ENCODE measurements at regions not wholly inside any gene's neighbourhood (a gene's known extent, or its start where the extent isn't known, plus 50 kb on each side); places are given as distances from the start of the nearest gene placed in this dataset.

DNA sequence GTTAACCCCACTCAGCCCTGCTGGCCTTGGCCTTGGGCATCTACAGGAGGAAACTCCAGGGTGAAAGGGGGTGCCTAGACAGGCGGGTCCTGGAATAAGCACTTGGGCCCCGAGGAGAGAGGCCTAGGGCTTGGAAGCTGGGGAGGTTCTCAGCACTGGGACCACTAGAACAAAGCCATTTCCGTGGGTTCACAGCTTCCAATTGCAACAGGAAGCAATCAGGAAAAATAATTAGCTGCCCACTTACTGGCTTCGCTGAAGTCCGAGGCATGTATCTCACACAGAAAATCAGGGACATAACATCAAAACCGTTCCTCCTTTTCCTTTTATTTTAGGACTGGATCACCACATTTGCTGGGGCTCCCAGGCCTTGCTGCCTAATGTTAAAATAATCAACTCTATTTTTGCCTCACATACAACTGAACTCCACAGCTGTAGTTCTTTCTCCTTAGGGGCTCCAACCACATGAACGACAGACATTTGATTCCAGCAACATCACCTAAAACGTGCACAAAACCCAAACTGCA, 161.1 kb upstream of the GRK3 start:
- DNase-seq (ENCODE audit: low read depth): no peak
- TF ChIP-seq CTCF (IDR thresholded peaks at IDR 0.05; ENCODE audit: insufficient read depth, low read depth, low read length, missing control alignments): no peak
- peak overlapping the region; percentile 58 for H3K4me3 ChIP-seq (ENCODE audit: low read length)

- TF ChIP-seq CTCF (IDR thresholded peaks at IDR 0.05; ENCODE audit: insufficient read depth, low read depth, low read length, missing control alignments): no peak
- H3K4me3 ChIP-seq (ENCODE audit: low read length): peak overlapping the region; percentile 58
- DNase-seq (ENCODE audit: low read depth): peak; percentile 26
Observed at GRCh38 chr22:25403811-25404471, 160.5 kb upstream of the GRK3 start.

- H3K4me3 ChIP-seq (ENCODE audit: low read length): peak overlapping the region; percentile 58
- DNase-seq (ENCODE audit: low read depth): no peak
- TF ChIP-seq CTCF (IDR thresholded peaks at IDR 0.05; ENCODE audit: insufficient read depth, low read depth, low read length, missing control alignments): no peak
Observed at GRCh38 chr22:25404556-25404927, 159.9 kb upstream of the GRK3 start.

DNA sequence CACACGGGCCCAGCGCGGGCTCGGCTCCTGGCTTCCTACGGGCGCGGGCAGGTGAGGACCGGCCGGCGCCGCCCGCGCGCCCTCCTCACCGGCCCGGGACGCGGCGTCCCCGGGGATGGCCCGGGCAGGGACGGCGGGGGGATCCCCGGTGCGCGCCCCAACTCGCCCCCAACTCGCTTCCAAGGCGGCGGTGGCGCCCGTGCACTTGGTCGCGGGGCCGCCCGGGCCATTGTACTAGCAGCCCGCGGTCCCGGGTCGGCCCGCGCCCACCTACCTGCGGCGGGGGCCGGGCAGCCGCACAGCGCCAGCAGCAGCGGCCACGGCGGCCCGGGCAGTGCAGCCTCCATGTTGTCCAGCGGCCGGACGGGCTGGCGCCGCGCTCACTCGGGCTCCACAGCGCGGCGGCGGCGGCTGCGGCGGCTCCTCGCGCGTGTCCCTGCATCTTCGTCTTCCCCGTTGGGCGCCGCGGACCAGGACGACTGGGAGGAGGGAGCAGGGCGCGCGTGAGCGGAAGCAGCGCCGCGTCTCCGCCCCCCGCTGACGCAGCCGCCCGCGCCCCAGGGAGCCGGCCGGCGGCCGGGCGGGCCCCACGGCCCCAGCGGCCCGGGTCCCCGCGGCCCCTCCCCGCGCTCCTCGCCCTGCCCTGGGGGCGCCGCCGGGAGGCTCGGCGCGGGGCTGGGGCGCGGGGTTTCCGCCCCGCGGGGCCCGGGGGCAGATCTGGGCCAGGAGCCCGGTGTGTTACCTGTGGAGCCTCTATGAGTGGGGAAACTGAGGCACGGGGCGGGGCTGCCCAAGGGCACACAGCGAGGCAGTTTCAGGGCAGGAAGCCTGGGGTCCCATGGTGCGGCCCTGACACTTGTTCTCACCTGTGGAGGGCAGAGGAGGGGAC, 159.3 kb upstream of the GRK3 start:
- TF ChIP-seq CTCF (IDR thresholded peaks at IDR 0.05; ENCODE audit: insufficient read depth, low read depth, low read length, missing control alignments): no peak
- DNase-seq (ENCODE audit: low read depth): peak; percentile 76
- peak overlapping the region; percentile 58 for H3K4me3 ChIP-seq (ENCODE audit: low read length)

DNA sequence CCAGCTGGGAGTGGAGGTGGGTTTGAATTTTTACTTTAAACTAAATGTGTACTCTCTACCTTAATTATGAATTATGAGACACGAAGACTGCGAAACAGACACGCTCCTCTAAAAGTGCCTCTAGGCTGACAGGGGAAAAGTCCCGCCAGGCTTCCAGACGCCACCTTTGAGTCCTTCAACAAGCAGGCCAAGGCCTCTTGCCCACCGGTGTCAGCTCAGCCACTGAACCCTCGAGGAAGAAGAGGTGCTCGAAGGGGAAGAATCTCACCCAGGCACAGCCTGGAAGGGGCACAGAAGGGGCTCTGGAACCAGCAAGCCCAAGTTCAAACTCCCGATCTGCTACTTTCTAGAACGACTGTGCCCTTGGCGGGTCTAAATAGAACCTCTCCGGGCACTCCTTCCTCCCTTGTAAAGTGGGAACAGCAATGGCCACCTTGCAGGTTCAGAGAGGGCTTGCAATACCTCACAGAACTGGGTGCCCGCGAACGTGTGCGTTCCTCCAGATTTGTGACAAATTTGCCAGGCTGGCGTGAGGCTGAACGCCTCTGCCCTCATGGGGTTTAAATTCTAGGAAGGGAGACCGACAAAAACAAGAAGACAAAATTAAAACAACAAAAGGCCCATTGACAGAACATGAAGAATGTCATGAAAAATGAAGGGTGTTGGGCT, 158.5 kb upstream of the GRK3 start:
- TF ChIP-seq CTCF (IDR thresholded peaks at IDR 0.05; ENCODE audit: insufficient read depth, low read depth, low read length, missing control alignments): no peak
- no peak for DNase-seq (ENCODE audit: low read depth)

DNA sequence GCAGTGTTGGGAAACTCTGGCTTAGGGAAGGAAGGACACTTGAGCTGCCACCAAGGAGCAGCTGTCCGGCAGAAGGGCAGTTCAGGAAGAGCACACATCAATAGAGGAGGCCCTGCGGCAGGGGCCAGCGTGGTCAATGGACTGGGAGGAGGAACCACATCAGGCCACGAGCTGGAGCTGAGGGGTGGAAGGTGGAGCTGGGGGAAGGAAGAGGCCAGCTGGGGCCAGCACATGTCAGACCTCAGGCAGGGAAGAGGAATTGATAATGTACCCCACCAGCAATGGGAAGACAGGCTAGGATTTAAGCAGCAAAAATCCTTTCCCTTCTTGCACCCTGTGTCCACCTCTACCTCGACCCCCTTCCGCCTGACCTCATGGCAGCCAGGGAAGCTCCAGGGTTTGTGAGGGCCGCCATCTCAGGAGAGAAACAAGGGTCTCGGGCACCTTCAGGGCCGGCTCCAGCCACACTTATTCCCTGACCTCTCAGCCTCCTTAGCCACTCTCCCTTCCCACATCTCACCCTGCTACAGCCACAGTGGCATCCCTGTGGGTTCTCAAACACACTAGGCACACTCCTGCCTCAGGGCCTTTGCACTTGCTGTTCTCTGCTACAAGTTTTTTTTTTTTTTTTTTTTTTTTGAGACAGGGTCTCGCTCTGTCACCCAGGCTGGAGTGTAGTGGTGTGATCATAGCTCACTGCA, 157.8 kb upstream of the GRK3 start:
- no peak overlapping the region for H3K4me3 ChIP-seq (ENCODE audit: low read length)
- TF ChIP-seq CTCF (IDR thresholded peaks at IDR 0.05; ENCODE audit: insufficient read depth, low read depth, low read length, missing control alignments): no peak
- DNase-seq (ENCODE audit: low read depth): no peak

More for the DNA sequence above, 158.5 kb upstream of the GRK3 start:
- peak overlapping the region; percentile 48 for H3K4me3 ChIP-seq (ENCODE audit: low read length)

Measured in epithelial cell of esophagus (primary cell).